ENCODE measurements at regions not wholly inside any gene's neighbourhood (a gene's known extent, or its start where the extent isn't known, plus 50 kb on each side); places are given as distances from the start of the nearest gene placed in this dataset.

GRCh38 chr2:167331636-167332232, 443.5 kb downstream of the XIRP2 start:
- Histone ChIP-seq H3K9me3 (ENCODE audit: insufficient read depth in 2 of 2, low read depth in 1 of 2, low read length in 1 of 2) (no peaks in the 10 kb centered on the region), H4K8ac (ENCODE audit: extremely low read depth, insufficient read depth, low read length) (peak overlapping the region; percentile 41), H3K79me1 (ENCODE audit: low read depth, low read length) (peaks cover 6% of the 10 kb centered on the region), H3K79me2 (ENCODE audit: control insufficient read depth in 1 of 2, insufficient read depth in 2 of 2, low read length in 2 of 2) (peaks cover 7 to 95% of the 10 kb centered on the region in 2 experiments), H2BK15ac (ENCODE audit: low read length) (0 out of 2 replicates have a peak overlapping the region, but pooled peaks have one; percentile 20), H3K4me2 (ENCODE audit: insufficient read depth in 1 of 2, low read depth in 2 of 2, low read length in 2 of 2) (peak overlapping the region; percentile 63 to 66), H3K23ac (ENCODE audit: insufficient read length) (no peak overlapping the region), H2BK5ac (ENCODE audit: low read depth, low read length) (peak overlapping the region; percentile 85; the same call in 1 of the 2 replicates), H4K91ac (replicated peaks; ENCODE audit: insufficient read length, low read length) (peak overlapping the region; percentile 90), H3K4me1 (replicated peaks in 1 of 4; ENCODE audit: control insufficient read depth in 3 of 4, insufficient read depth in 4 of 4, low read length in 3 of 4) (peaks cover 13 to 31% (median 27%) of the 10 kb centered on the region in 4 experiments), H2BK12ac (ENCODE audit: low read depth, low read length) (peak overlapping the region; percentile 97; the same call in 1 of the 2 replicates), H3K36me3 (ENCODE audit: control insufficient read depth in 2 of 4, insufficient read depth in 4 of 4, low read length in 3 of 4) (no peaks in the 10 kb centered on the region), H2AK5ac (ENCODE audit: low read depth, low read length) (peak overlapping the region; percentile 94; the same call in 1 of the 2 replicates), H3K9ac (replicated peaks in 1 of 4; ENCODE audit: extremely low read depth in 1 of 4, low read depth in 3 of 4, low read length in 3 of 4) (no peak overlapping the region), H3K14ac (ENCODE audit: insufficient read length) (no peak overlapping the region), H2BK20ac (ENCODE audit: low read length) (peak overlapping the region; percentile 62; the same call in 1 of the 2 replicates), H3K18ac (ENCODE audit: extremely low read depth, low read length) (peak overlapping the region; percentile 84), H4K20me1 (replicated peaks in 1 of 2; ENCODE audit: control insufficient read depth in 1 of 2, insufficient read depth in 2 of 2, low read length in 2 of 2) (peaks cover 0 to 7% of the 10 kb centered on the region in 2 experiments), H3K4ac (replicated peaks; ENCODE audit: insufficient read length, low read depth, low read length) (peak overlapping the region; percentile 24), H3K56ac (replicated peaks; ENCODE audit: insufficient read length, low read depth, low read length) (peak overlapping the region; percentile 62), H3K27me3 (replicated peaks in 1 of 4; ENCODE audit: control insufficient read depth in 3 of 4, extremely low read depth in 1 of 4, insufficient read depth in 3 of 4, low read length in 3 of 4) (no peaks in the 10 kb centered on the region), H3K23me2 (ENCODE audit: low read depth, low read length) (peaks cover 7% of the 10 kb centered on the region), H2BK120ac (replicated peaks; ENCODE audit: low read depth, low read length) (no peak overlapping the region), H4K5ac (ENCODE audit: insufficient read length, low read depth, low read length) (peak overlapping the region; percentile 30), H3K27ac (ENCODE audit: low read depth, low read length) (peak overlapping the region; percentile 11; the same call in 1 of the 2 replicates), H2AFZ (ENCODE audit: low read length) (no peak overlapping the region), H3K4me3 (ENCODE audit: extremely low read depth in 1 of 4, insufficient read depth in 2 of 4, low read depth in 3 of 4, low read length in 4 of 4) (peak overlapping the region in 3 of 4 experiments; percentile 20 to 41 (median 24); a peak in 6 of 8 replicates)
- ChIA-PET POLR2A (ENCODE audit: partially characterized antibody) (interaction anchor here (0.8 to 1.5 kb wide), 3 partner anchors 23 to 536 kb away, joined by 3 to 6 read pairs (median 3); partner anchors contain the start of gene B3GALT1), CTCF (ENCODE audit: partially characterized antibody) (interaction anchor here (0.6 to 2.3 kb wide), 15 partner anchors 8 to 787 kb away, joined by 3 to 7 read pairs (median 3); partner anchors contain the start of gene B3GALT1)
- WGBS, 2 experiments (ENCODE audit: extremely low coverage in 1 of 2, insufficient coverage in 1 of 2, insufficient read length in 1 of 2, insufficient replicate concordance in 2 of 2, low coverage in 1 of 2, low lambda C conversion rate in 2 of 2, missing lambda C conversion rate in 1 of 2), result 3% methylated on average over 5 of the region's 5 CpGs; no CpG with 5 or more reads in 1 of the 2 experiments
- FAIRE-seq (peak; percentile 95), DNase-seq (ENCODE audit: low read depth in 1 of 2, low spot score in 2 of 2) (peak; percentile 77 to 85)
- TF ChIP-seq HDAC6 (IDR thresholded peaks at IDR 0.05; ENCODE audit: low read depth, low read length) (no peak), TCF12 (IDR thresholded peaks at IDR 0.05; ENCODE audit: low read depth, low read length) (0 out of 2 replicates have a peak, but pooled peaks have one; percentile 35), RAD21 (IDR thresholded peaks at IDR 0.05 in 1 of 2, conservative IDR thresholded peaks at IDR 0.05 in 1 of 2; ENCODE audit: low read depth in 2 of 2, low read length in 2 of 2) (peak; percentile 40 to 50), CHD1 (IDR thresholded peaks at IDR 0.05; ENCODE audit: low read depth, low read length) (no peak), KDM1A (IDR thresholded peaks at IDR 0.05; ENCODE audit: borderline replicate concordance, low read length) (peak; percentile 72; the same call in 1 of the 2 replicates), HDAC2 (IDR thresholded peaks at IDR 0.05; ENCODE audit: borderline replicate concordance in 1 of 2, low read depth in 2 of 2, low read length in 2 of 2) (peak in 1 of 2 experiments; percentile 97; a peak in 1 of 4 replicates), SIRT6 (IDR thresholded peaks at IDR 0.05; ENCODE audit: low read length) (no peak), ASH2L (IDR thresholded peaks at IDR 0.05; ENCODE audit: low read length) (peak; percentile 69), EGR1 (IDR thresholded peaks at IDR 0.05; ENCODE audit: borderline replicate concordance, low read depth, low read length) (peak; percentile 15; the same call in 1 of the 2 replicates), NRF1 (IDR thresholded peaks at IDR 0.05; ENCODE audit: low read depth, low read length) (peak; percentile 85), GTF2F1 (IDR thresholded peaks at IDR 0.05; ENCODE audit: borderline replicate concordance, low read depth, low read length) (0 out of 2 replicates have a peak, but pooled peaks have one; percentile 27), YY1 (IDR thresholded peaks at IDR 0.05; ENCODE audit: low read depth, low read length) (peak; percentile 58; the same call in 1 of the 2 replicates)
